ENCODE measurements at regions not wholly inside any gene's neighbourhood (a gene's known extent, or its start where the extent isn't known, plus 50 kb on each side); places are given as distances from the start of the nearest gene placed in this dataset.

DNA sequence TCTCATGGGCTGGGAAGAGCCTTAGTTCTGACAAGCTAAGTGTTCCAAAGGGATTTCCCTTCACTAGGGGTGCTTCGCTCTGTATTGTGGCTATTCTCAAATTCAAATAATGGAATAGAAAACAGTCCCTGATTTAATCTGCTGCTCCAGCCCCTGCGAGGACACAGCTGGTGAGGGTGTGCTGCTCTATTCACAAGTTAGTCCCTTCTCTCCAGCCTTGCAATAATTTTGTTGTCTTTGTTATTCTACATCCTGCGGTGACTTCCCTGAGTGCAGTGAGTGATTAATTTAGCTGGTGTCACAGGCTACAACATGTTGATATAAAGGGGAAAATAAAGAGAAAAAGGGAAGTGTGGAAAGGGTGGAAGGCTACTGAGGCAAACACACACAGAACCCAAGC lies 180.5 kb upstream of the VEPH1 start:
- no peak overlapping the region for H3K4me3 ChIP-seq (ENCODE audit: low read length)
- TF ChIP-seq, protein P1, sequence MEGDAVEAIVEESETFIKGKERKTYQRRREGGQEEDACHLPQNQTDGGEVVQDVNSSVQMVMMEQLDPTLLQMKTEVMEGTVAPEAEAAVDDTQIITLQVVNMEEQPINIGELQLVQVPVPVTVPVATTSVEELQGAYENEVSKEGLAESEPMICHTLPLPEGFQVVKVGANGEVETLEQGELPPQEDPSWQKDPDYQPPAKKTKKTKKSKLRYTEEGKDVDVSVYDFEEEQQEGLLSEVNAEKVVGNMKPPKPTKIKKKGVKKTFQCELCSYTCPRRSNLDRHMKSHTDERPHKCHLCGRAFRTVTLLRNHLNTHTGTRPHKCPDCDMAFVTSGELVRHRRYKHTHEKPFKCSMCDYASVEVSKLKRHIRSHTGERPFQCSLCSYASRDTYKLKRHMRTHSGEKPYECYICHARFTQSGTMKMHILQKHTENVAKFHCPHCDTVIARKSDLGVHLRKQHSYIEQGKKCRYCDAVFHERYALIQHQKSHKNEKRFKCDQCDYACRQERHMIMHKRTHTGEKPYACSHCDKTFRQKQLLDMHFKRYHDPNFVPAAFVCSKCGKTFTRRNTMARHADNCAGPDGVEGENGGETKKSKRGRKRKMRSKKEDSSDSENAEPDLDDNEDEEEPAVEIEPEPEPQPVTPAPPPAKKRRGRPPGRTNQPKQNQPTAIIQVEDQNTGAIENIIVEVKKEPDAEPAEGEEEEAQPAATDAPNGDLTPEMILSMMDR (conservative IDR thresholded peaks at IDR 0.05; ENCODE audit: low read length): no peak
- no peak for DNase-seq (ENCODE audit: low read depth)

DNA sequence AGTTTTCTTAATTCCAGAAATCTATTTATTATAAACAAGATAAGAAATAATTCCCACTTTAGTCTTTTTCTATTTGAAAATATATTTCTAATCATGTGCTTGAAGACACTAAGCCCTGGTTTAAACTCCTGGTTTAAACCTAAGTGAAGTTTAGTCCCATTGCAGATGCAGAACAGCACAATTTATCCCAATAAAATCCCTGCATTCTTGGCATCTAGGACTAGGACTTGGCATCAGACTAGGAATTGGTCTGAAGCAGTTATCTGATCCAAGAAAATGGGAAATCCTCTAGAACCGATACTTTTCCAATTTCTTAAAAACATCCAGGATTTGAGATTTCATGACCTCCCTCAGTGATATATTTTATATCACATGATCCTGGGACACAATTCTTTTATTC lies 168.8 kb upstream of the VEPH1 start:
- DNase-seq (ENCODE audit: low read depth): no peak
- TF ChIP-seq, protein P1 (conservative IDR thresholded peaks at IDR 0.05; ENCODE audit: low read length): no peak
- no peak overlapping the region for H3K4me3 ChIP-seq (ENCODE audit: low read length)

DNA sequence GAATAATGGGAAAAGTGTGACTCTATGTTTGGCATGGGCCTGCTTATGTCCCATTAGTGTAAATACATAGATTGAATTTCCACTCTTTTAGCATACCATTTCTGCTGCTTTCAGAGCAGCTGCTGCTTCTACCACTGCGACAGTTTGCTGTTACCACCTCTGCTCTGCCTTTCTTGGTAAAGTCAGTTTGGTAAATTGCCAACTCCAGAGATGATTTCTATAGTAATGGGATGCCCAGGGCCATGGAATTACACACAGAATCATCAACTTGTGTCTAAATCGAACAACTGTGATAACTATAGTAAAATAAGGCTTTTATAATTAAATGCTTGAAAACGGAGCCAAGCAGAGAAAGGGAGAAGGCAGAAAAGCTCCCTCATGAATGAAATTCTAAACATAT lies 168.4 kb upstream of the VEPH1 start:
- TF ChIP-seq, protein P1 (conservative IDR thresholded peaks at IDR 0.05; ENCODE audit: low read length): no peak
- no peak for DNase-seq (ENCODE audit: low read depth)
- no peak overlapping the region for H3K4me3 ChIP-seq (ENCODE audit: low read length)

DNA sequence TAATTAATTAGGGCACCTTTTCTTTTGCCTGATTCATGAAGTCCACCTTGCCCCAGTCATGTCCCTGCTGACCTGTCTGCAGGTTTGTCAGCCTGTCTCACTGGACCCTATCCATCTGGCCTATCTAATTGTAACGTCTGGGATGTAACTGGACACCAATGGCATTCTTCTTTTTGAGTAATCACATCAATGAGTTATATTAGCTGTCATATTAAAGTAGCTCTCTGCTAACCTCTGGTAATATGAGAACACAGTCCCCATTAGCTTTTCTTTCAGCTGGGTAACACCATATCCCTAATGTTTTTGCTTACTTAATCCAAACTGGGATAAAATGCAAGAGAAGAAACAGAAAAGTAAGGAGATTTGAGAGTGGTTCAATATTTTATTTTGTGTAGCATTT lies 166.2 kb upstream of the VEPH1 start:
- peak; percentile 48 for DNase-seq (ENCODE audit: low read depth)
- no peak overlapping the region for H3K4me3 ChIP-seq (ENCODE audit: low read length)
- TF ChIP-seq, protein P1 (conservative IDR thresholded peaks at IDR 0.05; ENCODE audit: low read length): no peak

DNA sequence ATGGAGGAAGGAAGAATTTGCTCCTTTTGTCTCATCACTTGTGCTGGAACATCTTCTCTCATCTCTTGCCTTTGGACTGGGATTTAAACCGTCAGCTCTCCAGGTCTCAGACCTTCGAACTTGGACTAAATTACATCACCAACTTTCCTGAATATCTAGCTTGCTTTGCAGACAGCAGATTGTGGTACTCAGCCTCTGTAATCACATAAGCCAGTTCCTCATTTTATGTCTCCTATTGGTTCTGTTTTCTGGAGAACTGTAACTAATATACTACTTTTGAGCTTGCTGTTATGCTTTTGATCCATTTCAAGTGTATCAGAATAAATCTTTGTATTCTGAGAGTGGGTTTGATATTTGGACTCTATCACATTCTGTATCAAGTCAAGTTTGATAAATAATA lies 164.3 kb upstream of the VEPH1 start:
- H3K4me3 ChIP-seq (ENCODE audit: low read length): no peak overlapping the region

GRCh38 chr3:157662171-157662570 lies 159.0 kb upstream of the VEPH1 start:
- H3K4me3 ChIP-seq (ENCODE audit: low read length): no peak overlapping the region
- TF ChIP-seq, protein P1 (conservative IDR thresholded peaks at IDR 0.05; ENCODE audit: low read length): no peak
- no peak for DNase-seq (ENCODE audit: low read depth)

More for the DNA sequence above, 164.3 kb upstream of the VEPH1 start:
- no peak for DNase-seq (ENCODE audit: low read depth)
- TF ChIP-seq, protein P1 (conservative IDR thresholded peaks at IDR 0.05; ENCODE audit: low read length): no peak

- DNase-seq (ENCODE audit: low read depth): no peak
- no peak overlapping the region for H3K4me3 ChIP-seq (ENCODE audit: low read length)
- TF ChIP-seq, protein P1 (conservative IDR thresholded peaks at IDR 0.05; ENCODE audit: low read length): no peak
Observed at GRCh38 chr3:157660847-157661246, 157.6 kb upstream of the VEPH1 start.
